NCI-H1092 (cell line): ENCODE measurements at regions not wholly inside any gene's neighbourhood (a gene's known extent, or its start where the extent isn't known, plus 50 kb on each side); places are given as distances from the start of the nearest gene placed in this dataset.
A peak's percentile ranks its signal among the peaks of the same experiment; 100 is the strongest.
"Not testable (repeated sequence)": the region's sequence is repeated elsewhere in the genome, so short reads cannot be mapped to it uniquely, and the experiment has no call there.

Experiments
- DNase-seq: peaks from one replicate; lab custom pipeline; 2025; lab: John Stamatoyannopoulos, UW

DNA sequence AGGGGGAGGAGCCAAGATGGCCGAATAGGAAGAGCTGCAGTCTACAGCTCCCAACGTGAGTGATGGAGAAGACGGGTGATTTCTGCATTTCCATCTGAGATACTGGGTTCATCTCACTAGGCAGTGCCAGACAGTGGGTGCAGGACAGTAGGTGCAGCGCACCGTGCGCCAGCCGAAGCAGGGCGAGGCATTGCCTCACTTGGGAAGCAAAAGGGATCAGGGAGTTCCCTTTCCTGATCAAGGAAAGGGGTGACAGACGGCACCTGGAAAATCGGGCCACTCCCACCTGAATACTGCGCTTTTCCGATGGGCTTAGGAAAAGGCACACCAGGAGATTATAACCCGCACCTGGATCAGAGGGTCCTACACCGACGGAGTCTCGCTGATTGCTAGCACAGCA is 121.1 kb upstream of the SESTD1 start:
- DNase-seq = not testable (repeated sequence)

DNA sequence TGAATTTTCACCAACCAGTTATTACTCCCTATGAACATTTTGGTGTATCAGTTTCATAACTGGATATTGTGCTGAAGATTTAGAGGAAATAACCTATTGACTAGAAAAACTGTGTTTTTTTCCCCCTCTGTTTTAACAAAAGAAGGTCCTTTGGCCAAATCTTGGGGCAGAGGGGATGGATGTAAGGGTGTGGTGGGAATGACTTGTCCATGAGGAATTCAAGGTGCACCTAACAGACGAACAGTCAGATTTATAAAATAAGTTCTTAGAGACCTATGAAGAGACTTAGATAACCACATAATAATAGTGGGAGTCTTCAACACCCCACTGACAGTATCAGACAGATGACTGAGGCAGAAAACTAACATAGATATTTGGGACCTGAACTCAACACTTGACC is 119.3 kb upstream of the SESTD1 start:
- DNase-seq = no peak

DNA sequence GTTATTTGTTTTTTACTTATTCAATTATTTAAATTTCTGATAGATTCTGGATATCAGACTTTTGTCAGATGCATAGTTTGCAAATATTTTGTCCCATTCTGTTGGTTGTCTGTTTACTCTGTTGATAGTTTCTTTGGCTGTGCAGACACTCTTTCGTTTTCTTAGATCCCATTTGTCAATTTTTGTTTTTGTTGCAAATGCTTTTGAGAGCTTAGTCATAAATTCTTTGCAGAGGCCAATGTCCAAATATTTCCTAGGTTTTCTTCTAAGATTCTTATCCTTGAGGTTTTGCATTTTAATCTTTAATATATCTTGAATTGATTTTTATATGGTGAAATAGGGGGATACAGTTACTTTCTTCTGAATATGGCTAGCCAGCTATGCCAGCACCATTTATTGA is 112.7 kb upstream of the SESTD1 start:
- DNase-seq = no peak

DNA sequence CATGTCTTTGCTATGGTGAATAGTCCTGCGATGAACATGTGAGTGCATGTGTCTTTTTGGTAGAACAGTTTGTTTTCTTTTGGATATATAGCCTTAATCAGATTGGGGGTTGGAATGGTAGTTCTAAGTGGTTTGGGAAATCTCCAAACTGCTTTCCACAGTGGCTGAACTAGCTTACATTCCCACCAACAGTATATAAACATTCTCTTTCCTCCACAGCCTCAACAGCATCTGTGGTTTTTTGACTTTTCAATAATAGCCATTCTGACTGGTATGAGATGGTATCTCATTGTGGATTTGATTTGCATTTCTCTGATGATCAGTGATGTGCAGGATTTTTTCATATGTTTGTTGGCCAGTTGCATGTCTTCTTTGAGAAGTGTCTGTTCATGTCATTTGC is 112.2 kb upstream of the SESTD1 start:
- DNase-seq = no peak

DNA sequence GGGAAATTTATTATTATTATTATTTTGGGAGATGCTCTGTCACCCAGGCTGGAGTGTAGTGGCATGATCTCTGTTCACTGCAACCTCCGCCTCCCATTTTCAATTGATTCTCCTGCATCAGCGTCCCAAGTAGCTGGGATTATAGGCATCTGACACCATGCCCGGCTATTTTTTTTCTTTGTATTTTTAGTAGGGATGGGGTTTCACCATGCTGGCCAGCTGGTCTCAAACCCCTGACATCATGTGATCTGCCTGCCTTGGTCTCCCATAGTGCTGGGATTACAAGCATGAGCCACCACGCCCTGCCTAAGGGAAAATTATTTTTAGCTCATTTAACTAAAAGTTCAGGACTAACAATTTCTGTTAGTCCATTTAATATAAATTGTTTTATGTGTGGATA is 109.2 kb upstream of the SESTD1 start:
- no peak for DNase-seq

DNA sequence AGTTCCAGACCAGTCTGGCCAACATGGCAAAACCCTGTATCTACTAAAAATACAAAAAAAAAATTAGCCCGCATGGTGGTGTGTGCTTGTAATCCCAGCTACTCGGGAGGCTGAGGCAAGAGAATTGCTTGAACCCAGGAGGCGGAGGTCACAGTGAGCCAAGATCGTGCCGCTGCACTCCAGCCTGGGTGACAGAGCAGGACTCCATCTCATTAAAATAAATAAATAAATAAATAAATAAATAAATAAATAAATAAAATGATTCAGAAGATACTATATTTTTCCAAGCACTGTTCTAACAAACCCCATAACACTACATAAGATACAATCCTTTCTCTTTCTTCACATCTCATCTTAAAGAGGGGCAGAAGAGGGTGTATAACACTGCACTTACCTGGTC is 100.9 kb upstream of the SESTD1 start:
- not testable (repeated sequence) for DNase-seq

DNA sequence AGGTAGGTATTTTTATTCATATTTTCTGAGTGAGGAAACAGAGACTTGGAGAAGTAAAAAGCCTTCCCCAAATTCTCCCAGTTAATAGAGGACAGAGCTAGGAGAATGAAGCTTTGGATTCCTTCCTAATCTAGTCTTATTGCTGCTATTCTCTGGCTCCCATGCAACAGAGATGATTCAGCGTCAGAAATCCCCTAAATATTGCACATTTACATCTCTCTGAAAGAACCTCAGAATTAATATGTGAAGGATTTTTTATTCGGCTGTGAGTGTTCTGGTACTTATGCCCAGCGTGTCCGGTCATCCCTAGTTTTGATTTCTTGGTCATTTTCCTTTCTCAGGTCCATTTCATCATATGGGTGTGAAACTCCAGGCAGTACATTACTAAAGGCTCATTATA is 91.2 kb upstream of the SESTD1 start:
- DNase-seq = no peak

DNA sequence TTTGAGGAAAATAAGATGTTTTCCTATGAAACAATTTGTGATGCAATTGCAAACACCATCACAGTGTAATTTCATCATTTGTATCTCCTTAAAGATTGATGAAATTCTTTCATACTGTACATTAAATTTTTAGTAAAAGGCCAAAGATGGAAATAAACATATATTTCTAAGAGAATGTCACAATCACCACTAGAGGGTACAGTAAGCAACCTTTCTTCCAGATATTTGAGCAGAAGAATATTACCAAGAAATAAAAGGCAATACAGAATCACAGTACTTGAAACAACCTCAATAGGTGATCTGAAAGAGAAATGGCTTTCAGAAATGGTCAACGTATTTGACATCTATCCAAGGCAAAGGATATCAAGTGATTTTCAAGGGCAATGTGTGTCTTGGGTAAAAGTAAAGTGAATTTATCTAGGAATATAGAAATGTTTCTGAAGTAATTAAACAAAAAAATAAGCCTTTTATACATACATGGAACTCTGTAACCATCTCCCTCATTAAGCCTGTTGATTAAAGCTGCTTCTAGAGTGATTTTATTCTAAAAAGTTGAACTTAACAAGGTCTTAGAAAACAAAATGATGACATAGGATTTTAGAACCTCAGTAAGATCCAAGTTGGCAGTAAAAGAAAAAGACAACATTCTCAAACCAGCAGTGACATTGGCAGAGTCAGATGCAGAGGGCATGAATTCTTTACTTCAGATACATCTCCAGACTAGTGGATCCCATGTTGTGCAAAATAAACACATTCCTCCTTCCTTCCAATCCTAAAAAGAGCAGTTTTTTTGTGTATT is 90.3 kb upstream of the SESTD1 start:
- no peak for DNase-seq

DNA sequence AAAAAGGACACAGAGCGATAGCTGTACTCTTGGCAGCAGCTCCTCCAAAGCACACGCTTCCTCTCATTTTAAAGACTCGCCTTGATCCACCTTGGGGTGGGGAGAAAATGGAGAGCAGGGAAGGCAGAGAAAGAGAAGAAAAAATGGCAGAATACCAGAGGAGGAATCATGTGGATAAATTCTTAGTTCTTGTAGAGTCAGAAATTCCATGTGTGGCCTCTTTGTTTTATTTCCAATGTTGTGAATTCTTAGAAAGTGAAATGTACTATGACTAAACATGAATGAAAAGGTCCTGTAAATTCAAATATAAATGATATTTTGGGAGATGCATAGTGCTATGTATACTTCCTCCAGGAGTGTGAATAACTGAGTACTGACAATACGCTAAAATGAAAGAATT is 89.7 kb upstream of the SESTD1 start:
- DNase-seq = no peak

DNA sequence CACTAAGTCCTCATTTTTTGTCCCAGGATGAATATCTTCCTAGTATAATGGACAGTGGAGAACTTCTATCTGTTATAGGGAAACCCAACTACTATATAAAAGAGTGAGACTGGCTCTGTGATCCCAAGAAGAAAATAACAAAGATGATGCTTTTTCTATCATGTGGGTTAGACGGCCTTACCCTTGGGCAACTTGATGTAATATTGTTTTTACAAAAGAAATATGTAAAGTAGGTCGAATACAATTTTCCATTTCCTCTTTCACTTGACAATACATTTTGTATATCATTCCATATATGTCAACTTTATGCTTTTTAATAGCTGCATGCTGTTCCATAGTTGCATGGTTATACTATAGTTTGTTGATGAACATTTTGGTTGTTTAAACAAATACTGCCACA is 87.5 kb upstream of the SESTD1 start:
- DNase-seq = no peak

DNA sequence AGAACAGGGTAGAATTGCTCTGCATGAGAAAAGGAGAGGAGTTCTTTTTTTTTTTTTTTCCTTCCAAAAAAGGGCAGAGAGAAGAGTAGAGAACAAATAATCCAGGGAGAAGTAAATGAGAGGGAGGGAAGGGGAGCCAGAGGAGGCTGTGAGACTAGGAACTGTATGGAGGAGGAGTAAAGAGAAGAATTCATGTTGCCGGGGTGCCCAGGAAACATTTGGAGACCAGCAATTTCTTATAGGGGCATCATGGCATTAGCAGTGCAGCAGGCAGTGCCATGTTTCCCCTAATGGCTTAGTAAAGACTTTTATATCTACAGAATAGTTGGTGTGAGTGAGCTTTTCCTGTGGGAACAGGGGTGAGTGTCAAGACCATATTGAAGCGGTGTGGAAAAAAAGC is 86.4 kb upstream of the SESTD1 start:
- DNase-seq = no peak

DNA sequence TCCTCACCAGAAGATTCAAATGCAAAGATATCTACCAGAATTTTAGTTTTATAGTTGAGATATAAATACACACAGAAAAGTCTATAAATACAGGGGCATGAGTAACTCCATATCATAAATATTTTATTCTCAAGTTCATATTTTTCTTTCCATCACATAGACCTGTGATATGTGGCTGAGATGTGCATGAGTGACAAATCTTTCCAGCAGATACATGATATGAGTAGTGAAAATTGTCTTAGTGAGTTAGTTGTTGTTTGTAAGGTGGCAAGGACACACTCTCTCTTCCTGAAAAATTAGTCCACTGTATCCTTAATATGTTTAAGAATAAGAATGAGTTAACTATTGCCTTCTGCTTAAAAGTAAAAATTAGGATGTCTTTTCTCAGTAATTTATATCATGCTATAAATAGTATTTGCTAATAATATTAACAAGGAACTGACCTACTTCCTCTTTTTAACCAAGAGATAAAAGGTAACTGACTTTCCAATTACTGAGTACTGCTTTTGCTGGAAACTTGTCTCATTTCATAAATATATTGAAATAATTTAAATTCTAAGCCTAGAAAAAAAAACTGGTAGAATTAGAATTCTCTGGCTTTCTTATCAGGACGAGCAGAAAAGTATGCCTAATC is 85.2 kb upstream of the SESTD1 start:
- DNase-seq = no peak

DNA sequence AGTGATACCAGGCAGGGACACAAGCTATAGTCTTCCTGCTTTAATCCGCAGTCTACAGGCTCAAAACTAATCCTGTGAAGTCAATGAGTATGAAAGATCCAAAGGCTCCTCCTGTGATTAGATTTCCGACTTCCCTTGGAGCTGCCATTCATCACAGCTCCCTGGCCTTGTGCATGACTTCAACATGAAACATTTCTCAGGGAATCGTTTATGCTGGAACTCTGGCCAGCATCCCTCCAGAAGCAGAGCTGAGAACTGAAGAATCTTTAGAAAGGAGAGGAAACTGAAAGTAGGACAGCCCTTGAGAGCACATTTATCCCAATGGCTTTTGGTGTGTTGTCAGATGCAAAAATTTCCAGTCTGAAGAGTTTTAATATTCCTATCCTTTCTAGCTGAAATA is 84.3 kb upstream of the SESTD1 start:
- DNase-seq = no peak

DNA sequence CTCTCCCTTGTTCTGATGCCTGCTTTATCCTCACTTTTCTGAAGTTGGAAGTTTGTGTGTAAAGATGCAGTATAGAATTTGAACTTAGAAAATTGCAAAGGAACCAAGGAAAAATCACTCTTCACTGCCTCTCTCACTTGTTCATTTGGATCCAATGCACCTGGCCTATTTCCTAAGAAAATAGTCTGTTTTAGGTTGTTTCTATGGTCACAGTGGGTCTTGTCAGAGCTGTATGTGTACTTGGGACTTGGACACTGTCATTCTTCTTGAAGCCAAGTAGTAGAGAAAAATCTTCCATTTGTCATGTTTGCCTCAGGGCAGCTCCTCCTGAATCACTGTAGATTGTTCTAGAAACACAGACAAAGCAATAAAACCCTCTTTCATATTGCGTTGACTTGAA is 80.3 kb upstream of the SESTD1 start:
- DNase-seq = no peak

DNA sequence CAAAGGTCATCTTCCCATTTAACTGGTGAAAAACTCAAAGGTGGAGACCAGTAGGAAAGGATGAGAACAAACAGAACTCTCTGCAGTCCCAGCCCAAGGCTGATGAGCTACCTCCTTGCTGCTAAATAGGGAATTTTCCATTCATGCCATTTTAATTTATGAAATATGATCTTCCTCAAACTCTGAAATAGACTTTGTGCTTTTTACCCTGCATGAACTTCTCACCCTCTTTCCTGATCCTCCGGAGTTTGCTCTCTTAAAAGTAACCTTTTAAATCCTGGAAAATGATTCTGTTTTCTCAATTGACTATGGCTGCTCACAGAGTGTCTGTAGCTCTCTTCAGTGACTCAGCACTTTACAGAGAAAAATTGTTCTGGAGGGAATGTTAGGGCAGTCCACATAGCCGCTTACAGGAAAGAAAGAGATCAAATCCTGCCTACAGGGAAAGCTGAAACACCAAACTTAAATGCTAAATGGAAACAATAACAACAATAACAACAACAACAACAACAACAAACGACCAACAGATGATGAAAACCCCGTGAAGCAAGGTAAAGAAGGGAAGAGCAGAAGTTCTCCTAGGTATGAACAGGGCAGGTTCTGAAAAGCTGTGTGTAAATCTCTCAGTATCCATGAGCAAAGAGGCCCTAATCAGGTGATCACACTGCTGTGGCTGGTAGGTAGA is 79.8 kb upstream of the SESTD1 start:
- DNase-seq = no peak

DNA sequence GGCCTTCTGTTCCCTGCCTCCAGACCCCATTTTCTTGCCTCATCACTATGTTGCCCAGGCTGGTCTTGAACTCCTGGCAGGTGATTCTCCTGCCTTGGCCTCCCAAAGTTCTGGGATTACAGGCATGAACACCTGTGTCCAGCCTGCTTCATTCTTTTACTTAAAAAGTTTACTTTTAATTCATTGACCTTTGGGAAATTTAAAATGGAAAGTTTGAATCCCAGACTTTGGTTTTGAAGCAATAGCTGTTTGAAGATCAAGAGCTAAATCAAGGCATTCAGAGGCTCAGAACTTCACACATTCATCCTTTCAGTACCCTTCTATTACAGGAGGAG is 79.3 kb upstream of the SESTD1 start:
- no peak for DNase-seq

DNA sequence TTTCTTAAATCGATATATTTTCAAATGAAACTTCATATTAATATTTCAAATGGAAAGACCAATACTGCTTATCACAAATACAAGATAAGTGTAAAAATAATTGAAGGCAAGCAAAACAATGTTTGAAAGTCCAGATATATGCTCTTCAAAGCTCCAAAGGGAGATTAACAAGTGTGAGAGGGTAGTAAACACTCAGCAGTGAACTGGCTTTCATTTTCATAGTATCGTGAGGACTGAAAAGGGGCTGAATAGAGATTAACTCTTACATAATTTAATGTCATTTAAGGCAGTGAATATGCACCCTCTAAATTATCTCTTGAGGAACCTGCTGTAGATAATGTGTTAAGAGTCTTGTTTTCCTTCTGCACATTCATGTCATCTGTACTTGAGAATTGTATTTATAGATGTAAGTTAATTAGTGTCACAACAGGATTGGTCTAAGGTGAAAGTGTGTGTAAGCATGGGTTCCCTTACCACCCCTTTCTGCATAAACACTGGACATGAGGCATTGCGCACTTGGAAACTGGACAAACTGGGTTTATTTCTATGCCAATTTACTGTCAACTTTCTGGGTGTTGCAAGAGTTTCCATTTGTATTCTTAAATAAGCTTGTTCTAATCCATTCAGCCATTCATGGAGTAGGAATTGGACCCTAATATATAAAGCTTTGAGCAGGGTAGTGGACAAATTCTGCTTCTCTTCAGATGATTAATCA is 76.7 kb upstream of the SESTD1 start:
- no peak for DNase-seq

DNA sequence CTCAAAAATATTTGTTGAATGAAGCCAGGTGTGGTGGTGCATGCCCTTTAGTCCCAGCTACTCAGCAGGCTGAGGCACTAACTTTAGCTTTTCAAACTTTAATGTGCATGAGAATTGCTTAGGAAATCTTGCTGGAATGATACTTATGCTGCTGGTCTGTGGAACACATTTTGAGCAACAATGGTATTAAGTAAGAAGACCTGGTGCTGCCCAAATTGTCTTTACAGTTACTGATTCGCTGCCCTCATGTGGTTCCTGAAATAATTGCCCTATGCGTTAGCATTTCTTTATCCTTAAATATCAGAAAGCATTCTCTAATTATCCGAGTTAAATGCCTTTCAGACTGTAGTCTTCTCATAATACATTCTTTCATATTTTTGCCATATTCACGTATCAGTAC is 76.0 kb upstream of the SESTD1 start:
- DNase-seq = peak; percentile 0

DNA sequence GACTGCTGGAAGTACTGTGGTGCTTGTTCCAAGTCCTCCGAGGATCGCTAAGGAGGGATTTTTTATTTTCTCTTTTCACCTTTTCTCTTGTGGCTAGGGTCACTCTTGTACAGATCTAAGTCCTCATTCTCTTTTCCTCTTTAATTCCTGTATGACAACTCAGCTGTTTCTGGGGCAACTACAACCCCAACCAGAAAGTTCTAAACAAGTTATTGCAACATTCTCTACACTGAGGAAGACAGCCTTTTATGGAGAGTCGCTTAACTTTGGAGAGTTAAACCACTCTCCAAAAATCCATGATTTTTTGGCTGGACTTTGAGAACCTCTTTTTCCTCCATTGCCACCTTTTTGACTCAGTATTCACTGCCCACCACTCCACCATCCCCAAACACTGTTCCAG is 74.0 kb upstream of the SESTD1 start:
- no peak for DNase-seq

DNA sequence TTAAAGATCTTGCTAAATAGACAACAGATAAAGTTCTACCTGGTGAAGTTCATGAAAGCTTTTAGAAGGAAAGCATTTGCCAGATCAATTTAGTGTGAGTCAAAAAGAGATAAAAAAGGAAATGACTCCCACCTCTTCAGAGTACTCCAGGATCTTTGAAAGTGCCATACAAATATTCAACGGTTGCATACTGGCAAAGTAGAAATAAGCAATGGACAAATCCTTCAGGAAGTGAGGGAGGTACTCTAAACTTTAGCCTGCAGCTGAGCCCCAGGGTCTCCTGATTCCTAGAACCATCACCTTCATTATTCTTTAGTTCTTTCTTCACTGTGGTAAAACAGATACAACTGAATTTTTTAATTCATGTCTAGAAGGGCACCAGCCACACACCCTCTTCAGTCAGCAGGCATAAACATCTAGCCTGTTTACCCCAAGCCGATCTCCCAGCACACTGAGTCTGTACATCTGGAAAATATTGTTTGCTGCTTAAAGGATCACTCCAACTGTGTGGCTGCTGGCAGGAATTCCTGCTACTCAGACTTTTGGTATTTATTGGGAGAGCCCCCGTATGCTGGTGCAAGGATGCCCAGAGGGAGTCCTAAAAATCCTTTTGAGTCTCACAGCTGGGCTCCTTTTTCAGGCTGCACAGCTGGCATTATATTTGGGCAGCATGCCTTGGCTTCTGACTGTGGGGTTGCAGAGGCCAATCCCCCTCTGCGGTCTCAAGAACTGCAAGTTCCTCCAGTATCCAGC is 72.3 kb upstream of the SESTD1 start:
- no peak for DNase-seq

DNA sequence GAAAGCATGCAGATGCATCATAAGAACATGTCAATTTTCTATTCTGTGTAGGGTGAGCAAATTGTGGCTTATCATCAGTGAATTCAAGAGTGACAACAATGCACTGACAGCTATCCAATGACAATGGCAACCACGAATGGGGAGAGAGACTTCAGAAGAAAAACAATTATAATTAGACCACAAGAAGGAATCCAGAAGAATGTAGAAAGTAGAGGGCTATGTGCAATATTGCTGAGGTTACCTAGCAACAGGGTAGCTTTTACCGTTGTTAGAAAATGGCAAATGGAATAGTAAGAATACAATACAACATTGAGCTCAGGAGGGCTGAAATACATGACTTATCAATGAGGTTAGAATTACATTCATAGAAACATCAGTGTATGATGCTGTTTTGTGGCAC is 71.1 kb upstream of the SESTD1 start:
- DNase-seq = no peak

DNA sequence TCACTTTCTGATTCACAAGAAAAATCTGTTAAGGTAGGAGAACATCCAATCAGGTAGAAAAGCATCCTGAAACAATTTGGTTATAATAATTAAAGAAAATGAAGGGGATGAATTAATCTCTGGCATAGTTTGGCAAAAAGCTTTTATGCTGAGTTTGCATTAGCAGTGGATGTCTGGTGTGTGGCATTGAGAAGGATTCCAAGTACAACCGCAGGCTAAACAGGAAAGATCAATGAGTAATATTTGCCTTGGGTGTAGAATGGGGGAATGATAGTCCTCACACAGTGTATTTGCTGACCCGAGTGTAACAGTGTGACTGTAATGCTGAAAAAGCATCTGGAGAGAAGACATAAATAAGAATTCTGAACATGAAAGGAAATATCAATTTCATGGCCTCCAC is 68.3 kb upstream of the SESTD1 start:
- no peak for DNase-seq
